GM21576 (cell line): ENCODE measurements at regions not wholly inside any gene's neighbourhood (a gene's known extent, or its start where the extent isn't known, plus 50 kb on each side); places are given as distances from the start of the nearest gene placed in this dataset.

Experiments
- ATAC-seq: cut with Tn5 transposase; IDR thresholded peaks from one replicate; pipeline ENCODE4 v1.9.1; 2021; ENCODE audit warnings: mild to moderate bottlenecking, moderate library complexity; ENCODE audit not compliant: unreplicated experiment

DNA sequence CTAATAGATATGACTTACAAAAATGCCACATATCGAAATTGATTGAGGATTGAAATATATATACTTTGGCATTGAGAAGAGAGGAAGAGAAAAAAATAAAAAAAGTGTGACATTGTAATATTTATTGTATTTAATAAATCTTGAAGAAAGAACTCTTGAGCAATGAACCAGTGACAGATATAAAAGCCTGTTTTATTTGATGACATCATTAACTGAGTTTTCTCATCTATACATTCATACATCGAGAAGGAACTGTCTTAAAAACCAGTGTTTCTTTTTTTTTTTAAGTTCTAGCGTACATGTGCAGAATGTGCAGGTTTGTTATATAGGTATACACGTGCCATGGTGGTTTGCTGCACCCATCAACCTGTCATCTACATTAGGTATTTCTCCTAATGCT lies 368.2 kb downstream of the SNAPC1 start:
- no peak for ATAC-seq

DNA sequence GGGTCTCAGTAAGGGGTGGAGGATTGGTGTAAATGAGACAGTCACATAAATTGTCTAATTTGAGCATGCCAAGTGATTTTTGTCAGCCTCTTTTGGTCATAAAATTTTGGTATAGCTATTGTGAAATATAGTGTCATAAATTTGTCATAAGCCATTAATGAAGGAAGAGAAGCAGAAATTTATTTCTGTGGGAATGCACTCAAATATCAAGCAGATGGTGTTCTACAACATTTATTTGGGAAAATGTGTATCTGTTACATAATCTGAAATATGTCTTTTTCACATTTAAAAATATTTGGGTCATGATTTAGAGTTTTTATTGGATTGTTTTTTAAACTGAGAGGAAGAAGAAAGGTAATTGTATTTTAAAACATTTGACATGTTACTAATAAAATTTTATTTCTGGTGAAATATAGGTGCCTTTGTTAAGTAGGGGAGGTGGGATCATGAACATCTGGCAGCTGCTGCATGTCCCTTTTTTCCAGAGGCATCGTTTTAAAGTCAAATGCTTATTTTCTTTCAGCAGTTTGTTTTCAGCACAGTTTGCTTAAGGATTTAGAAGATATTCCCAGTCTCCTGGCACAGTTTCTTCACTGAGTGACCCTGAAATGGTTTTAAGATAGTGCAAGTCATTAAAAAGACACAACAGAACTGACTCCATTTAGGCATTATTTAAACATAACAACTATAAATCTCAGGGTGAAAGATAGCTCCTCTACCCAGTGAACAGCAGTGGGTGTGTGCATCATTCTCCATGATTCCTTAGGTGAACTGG lies 371.7 kb downstream of the SNAPC1 start:
- ATAC-seq: no peak

DNA sequence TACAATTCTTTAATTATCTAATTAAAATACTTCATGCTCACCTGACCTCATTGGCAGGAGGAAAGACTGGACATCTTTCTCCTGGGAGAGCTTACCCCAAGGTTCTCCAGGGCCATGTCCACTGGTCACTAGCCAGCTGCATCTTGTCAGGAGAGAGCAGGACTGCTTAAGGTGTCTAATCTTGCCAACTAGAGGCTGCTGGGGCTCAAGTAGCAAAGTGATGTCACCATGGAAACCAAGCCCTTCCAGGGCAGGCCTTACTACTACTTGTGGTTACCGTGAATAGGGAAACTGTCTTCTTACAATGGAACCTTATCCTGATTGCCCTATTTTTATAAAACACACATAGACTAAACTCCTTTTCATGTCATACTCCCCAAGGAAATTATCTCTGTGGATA lies 376.4 kb downstream of the SNAPC1 start:
- ATAC-seq: no peak

DNA sequence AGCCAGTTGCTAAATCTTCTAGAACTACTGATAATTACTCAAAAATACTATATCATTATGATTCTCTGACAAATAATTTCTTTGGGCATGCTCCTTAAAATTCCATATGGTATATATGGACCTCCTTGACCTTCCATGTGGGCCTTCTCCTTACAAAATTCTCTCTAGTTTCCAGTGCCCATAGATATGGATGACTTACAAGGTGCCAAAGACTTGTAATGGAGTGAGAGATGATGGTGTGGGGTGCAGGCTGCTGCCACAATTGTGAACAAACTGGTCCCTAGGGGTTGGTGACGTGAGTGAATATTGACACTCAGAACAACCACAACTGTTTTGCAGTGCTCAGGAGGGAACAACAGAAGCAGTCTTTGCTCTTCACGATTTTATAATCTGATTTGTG lies 378.9 kb downstream of the SNAPC1 start:
- ATAC-seq: no peak

DNA sequence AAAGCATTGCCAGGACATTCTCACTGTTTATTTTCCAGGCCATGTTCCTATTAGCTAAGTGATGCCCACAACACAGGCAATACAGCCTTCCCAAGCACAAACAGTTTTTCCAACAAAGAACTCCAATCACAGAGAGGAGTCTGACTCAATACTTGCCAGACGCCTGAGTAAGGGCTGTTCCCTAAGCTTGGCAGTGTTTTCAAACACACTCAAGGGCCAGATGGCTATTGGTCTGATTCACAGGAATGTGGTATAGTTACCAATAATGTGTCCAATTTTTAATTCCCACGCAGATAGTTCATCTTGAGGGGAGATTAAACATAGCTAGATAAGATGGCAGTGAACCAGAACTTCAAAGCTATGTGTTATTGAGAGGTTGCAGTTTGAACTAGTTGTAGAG lies 381.0 kb downstream of the SNAPC1 start:
- no peak for ATAC-seq

DNA sequence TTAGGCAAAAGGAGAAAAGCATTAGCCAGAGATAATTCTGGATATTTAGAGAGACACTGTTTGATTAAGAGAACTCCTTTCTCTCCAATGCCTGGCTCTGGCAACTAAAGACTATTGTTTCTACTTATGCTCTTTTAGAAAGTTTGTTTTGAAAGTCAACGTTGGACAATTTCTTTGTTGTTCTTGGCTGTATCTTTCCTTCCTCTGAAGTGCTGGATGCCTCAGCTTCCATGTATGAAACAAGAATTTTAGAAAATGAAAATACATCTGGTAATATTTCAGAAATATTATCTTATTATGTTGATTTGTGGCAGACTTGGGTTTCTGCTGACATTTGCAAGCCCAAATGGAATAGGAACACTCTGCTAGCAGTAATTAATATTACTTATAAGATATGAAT lies 382.6 kb downstream of the SNAPC1 start:
- ATAC-seq: no peak

DNA sequence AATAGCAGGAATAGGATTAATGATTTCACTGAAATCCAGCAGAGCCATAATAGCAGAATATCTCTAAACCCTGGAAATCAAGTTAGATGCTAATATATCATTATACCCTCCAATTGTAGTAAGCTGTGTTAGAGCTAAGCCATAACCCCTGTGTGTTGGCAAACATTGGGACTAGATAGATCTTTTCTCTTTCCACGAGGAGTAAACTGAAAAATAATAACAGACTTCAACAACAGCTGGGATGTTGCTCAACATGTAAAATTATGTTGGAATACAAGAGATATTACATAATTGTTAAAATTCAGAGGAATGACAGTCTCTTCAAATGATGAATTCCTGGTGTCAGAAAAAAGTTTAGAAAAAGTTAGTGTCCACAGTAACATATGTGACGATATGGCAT lies 383.8 kb downstream of the SNAPC1 start:
- no peak for ATAC-seq

DNA sequence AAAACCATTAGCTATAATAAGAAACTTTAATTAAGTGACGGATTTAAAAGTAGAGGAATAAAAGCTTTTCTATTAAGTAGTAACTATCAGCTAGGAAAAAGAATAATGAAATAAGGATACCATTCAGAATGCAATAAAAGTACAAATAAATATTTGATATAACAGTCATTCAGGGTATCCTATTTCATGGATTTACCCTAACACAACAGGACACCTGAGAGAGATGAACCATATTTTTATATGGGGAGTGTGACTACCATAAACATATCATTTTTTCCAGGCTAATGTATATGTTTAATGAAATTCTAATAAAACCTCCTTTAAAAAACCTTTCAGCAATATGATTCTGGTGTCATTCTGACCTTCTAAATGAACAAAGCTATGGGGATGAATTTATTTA lies 393.8 kb downstream of the SNAPC1 start:
- no peak for ATAC-seq

DNA sequence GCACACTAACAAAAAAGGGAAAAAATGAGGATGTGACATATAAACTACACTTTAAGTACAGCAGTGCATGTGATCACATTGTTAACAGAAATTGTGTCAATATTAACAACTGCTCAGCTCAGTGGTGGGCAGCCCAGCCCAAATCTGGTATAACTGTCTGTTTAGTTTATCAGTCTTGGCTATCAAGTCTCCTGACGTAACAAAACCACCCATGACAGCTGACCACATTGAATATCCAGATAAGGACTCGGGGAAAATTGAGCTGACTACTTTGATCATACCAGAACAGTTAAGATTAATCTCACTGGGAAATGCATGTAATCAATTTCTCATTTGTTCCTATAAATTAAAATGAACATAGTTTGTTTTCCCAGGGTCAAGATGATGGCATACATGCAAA lies 396.6 kb downstream of the SNAPC1 start:
- no peak for ATAC-seq

DNA sequence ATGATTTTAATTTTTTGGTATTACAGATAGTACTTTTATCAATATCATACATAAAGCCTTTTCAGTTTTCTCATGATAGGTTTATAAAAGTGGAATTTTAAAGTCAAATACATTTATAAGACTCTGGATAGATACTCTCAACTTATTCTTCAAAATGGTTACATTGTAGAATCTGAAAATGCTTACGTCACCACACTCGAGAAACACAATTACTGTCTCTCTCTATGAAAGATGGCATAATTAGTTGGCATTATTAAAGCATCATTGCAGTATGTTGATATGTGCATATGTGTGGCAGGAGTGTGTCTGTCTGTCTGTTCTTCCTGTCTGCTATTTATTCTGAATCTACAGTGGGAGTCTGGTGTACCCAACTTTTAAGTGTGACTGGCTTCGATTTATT lies 397.1 kb downstream of the SNAPC1 start:
- ATAC-seq: no peak

DNA sequence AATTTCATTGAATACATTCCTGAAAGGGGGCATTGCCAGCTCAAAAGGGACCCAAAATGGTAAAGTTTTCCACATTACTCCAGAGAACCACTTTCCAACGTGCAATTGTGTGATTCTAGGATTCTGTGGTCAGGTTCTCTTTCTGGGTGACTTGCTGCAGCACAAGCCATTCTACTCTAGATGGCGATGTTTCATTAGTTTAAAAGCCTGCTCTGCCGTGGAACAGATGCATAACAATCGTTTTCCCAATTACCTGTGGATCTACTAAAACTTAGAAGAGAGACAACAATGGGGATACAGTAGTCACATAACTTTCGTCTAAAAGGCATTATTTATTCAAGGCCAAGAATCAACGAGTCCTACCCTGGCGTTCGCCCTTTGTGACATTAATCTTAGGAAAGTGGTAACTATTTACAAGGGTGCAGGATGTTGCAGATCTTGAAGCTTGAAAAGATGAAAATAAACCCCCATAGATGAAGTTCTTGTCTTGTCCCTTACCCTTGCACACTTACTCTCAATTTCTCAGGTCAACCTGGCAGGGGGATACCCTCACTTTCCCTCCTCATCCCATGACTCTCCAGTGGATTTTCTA lies 400.9 kb downstream of the SNAPC1 start:
- ATAC-seq: no peak

DNA sequence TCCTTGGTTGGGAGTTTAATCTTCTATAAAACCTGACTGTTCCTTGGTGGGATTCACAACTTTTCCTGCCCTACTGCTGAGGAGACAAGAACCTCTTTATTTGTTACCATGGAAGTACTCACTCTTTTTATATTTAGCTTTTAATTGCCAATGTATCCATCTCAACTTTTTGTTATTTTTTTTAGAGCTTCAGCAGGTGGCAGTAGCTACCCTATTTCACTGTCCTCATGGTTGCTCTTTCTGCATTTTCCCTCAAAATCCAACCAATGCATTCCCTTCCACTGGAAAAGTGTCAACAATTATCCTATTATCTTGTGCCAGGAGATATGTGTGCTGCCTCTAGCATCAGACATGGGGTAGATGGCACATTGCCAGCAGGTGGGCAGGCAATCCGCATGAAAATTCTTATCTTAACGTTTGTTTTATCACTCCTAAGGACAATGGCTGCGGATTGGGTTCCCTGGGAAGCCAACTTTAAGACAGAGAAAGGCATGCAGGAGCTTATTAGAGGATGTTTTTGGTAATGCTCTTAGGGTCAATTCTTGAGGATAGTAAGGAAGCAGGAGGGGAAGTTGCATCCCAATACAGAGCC lies 406.4 kb downstream of the SNAPC1 start:
- no peak for ATAC-seq

DNA sequence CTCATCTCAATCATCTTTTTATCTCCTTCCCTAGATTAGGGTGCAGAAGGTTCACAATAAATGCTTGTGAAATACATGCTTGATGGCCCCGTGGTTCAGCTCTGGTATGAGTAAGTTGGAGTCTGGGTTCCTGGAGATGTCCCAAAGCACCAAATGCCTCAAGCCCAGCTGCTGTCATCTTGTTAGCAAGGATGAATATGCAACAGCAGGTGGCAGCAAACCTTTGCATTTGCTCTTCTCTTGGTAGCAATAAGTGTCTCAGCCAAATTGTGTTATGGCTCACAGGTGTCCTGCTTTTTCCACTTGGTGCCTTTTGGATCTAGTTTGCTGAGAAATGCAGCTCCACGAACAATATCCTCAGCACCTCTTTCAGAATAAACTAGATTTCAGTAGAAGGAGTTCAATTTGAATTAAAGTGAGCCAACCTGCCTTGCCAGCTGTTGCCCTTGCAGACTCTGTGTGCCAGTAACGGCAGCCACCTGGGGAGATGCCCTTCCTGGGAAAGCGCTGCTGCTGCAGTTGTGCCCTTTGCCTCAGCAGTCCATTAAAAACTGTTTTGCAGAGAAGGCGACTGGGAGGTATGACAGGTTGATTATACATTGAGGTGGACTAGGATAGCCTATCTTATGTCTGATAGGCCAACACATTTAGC lies 417.3 kb downstream of the SNAPC1 start:
- ATAC-seq: peak; percentile 70

DNA sequence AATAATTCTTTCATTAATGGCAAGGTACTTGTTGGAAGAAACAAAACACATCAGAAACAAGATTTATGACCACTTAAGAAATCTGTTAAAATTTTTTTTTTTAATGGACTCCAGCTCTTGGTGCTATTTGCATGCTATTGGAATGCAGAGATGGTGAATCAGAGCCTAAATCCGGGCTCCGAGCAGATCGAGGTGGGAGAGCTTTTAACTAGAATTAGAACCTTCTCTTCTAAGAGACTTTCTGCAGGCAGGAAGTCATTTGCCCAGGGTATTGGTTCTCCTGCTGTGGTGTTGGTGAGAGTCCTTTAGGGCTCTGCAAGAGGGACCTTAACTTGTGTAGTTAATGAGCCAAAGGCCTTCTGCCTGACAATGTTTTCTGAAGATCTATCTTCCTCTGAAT lies 419.4 kb downstream of the SNAPC1 start:
- no peak for ATAC-seq

DNA sequence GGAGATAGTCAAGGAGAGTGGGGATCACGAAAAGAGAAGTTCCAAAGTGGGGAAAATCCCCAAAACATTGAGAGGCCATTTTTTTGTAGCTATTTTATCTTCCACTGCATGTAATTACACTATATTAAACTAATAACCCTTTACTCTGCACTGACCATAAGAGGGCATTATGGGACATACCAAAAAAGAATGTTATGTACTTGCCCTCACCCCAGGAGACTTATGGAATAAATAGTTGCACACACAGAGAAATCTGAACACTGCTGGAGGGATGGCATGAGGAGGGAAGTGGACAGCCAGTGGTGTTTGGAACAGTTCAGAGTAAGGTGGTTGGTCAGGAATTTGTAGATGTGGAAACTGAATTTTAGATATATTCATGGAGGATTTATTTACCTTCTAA lies 422.9 kb downstream of the SNAPC1 start:
- no peak for ATAC-seq

DNA sequence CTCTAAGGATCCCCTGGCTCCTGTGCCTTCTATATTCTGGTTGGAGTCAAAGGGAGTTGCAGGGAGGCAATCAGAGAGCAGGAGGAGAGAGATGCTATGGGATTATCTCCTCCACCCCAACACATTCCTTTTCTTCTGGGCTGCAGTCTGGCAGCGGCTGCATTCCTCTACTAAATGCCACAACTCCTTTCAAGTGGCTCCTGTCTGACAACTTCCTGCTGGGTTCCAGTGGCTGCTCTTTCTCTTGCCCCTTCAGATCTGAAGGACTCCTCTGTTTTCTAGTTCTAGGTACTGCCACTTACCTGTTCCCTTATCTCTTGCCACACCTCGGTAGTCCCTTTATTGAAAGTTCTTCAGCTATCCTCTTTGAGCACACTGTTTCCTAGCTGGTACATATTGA lies 425.0 kb downstream of the SNAPC1 start:
- no peak for ATAC-seq

DNA sequence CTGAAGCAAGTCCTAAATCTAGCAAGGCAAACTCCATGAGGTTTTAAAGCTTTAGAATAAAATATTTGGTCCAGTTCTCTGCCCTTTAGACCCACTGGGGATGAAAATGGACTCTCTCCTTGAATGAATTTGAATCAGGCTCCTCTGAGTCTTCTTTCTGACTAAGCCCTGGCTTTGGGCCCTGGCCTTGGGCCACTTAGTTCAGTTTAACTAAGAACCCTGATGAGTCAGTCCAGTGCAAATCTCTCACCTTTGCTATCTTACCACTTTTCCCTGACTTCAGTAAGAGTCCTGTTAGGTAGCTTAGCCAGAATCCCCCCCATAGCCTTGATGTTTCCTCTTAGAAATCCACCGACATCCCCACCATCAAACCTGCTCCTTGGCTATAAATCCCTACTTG lies 427.5 kb downstream of the SNAPC1 start:
- ATAC-seq: no peak

DNA sequence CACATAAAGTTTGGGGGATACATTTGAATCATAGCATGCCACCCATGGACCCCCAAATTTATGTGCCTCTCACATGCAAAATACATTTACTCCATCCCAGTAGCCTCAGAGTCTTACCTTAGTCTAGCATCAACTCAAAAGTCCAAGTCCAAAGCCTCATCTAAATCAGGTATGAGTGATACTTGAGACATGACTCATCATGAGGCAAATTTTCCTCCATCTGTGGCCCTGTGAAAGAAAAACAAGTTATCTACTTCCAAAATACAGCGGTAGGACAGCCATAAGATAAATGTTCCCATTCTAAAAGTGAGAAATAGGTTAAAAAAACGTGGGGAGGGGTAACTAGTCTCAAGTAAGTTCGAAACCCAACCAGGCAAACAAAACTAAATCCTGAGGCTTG lies 444.2 kb downstream of the SNAPC1 start:
- no peak for ATAC-seq

DNA sequence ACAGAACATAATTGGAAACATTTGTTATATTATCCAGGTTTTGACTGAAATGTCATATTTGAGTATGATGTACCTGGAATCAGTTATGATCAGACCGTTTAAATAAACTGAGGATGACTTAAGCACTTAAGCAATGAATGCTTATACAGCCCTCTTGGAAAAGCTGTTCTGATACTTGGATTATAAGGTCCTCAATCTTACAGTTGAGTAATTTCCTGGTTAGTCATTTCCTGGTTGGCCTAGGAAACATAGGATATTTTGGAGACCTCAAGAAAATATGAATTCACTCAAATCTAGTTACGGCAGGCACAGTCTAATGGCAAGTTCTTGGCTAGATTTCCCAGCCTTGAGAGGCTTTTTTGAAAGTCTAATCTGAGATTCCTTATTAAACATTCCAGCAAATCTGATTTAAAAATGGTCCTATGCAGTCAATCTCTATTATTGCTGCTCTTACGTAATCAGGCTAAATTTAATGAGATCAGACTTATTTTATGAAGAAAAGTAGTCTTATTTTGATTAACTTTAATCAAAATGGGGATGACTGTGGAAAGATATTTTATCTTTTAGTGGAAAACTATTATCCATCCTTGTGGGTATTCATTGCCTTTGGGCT lies 447.2 kb downstream of the SNAPC1 start:
- no peak for ATAC-seq

DNA sequence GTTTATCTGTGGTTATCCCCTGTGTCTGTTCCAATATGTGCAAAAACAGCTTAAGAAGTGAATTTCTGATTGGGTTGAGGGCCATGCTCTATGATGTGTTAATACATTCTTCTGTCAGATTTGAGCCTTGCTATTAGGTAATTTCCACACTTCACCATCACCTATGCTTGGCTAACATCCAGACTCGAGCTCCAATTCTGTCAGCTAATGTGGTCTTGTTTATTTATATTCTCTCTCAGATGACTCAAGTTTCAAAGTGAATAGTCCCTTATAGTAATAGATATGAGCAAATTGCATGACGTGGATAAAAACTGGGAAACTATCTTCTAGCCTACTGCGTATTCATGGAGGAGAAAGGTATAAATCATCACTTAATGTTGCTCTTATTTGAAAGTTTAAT lies 451.3 kb downstream of the SNAPC1 start:
- ATAC-seq: no peak

DNA sequence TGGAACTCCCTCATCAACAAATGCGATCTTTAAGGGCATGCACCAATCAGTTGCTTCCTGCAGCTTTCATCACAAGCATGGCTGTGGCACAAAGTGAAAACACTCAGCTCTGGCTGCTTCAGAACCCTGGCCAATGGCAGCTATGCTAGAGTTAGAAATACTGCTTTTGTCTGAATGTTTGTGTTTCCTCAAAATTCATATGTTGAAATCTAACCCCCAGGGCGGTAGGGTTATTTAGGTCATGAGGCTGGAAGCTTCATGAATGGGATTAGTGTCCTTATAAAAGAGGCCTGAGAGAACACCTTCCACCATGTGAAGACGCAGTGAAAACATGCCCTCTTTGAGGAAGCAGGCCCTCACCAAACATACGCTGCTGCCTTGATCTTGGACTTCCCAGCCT lies 453.9 kb downstream of the SNAPC1 start:
- no peak for ATAC-seq

DNA sequence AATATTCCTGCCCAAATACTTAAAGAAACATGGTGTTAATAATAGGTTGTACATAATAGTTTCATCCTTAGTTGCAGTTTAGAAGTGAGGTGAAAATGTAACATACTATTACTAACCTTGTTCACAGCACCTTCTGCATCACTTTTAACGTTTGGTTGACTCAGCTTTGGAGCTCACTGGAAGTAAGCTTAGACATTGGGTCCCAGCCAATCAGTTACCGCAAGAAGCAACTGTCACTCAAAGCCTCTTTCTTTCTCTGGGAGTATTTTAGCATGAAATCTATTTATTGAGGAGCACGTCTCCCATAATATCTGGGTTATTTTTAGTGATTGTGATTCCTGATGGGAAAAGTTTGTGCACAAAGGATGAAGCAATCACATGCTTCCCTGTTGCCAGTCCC lies 472.6 kb downstream of the SNAPC1 start:
- no peak for ATAC-seq
